ENCODE measurements at regions not wholly inside any gene's neighbourhood (a gene's known extent, or its start where the extent isn't known, plus 50 kb on each side); places are given as distances from the start of the nearest gene placed in this dataset.

DNA sequence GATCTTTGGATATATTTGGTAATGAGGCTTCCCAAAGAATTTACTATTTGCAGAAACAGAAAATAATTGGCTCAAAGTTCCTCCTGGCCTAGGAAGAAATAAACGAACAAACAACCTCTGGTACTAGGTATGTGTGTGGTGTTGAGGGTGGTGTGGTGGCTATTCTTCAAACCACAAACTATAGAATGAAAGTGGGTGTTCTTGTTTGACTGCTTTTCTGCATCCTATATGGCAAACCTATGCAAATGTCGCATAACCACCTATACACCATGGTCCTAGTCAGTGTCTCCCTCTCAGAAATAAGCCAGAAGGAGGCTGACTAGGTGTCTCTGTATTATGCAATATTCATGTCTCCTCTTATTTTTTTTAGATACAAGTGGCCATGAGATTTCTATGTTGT, 106.6 kb upstream of the PCDH18 start:
- DNase-seq (ENCODE audit: low spot score): no peak

DNA sequence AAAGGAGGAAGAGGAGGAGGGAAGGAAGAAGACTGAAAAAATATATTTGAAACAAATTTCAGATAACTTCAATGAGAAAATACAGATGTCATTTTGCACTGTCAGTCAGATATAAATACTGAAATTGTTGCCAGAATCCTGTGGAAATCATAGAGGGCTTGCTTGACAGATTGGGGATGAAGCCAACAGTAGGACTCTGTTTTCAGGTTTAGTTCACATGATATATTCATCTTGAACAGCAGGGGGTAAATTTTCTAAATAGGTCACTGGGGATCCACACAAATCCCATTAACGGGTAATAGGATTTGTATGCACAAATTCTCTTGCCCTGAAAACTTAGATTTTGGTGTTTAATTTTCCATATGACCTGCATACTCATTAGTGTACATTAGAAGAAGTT, 103.3 kb upstream of the PCDH18 start:
- no peak for DNase-seq (ENCODE audit: low spot score)

DNA sequence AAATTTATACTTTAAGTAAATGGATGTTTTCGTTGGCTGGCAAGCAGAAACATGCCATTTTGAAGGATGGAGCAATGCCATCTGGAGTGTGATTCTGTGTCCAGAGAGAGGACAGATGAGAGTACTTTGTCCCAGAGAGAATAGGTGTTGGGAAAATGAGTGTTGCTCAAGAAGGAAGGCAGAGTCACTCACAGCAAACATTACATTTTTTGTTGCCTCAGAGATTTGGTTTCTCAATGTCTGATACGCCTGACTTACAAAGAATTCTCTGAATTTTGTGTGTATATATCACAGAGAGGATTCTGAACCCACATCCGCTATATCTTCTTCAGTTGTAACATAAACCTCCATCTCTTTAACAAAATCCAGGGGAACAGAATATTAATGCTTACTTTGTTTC, 102.8 kb upstream of the PCDH18 start:
- DNase-seq (ENCODE audit: low spot score): no peak

DNA sequence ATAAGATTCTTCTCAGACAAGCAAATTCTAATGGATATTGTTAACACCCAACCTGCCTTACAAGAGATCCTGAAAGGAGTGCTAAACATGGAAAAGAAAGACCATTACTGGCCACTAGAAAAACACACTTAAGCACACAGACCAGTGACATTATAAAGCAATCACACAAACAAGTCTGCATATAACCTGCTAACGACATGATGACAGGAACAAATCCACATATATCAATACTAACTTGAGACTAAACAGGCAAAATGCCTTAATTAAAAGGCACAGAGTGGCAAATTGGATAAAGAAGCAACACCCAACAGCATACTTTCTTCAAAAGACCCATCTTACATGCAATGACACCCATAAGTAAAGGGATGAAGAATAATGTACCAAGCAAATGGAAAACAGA, 100.5 kb upstream of the PCDH18 start:
- DNase-seq (ENCODE audit: low spot score): no peak

GRCh38 chr4:137631605-137632004, 99.3 kb upstream of the PCDH18 start:
- no peak for DNase-seq (ENCODE audit: low spot score)

- no peak for DNase-seq (ENCODE audit: low spot score)
These were observed 98.0 kb upstream of the PCDH18 start for GRCh38 chr4:137630252-137630651.

GRCh38 chr4:137627739-137628460, 95.6 kb upstream of the PCDH18 start:
- no peak for DNase-seq (ENCODE audit: low spot score)

GRCh38 chr4:137626942-137627738, 94.8 kb upstream of the PCDH18 start:
- DNase-seq (ENCODE audit: low spot score): no peak

- DNase-seq (ENCODE audit: low spot score): no peak
These were observed 90.7 kb upstream of the PCDH18 start for GRCh38 chr4:137623013-137623412.

- DNase-seq (ENCODE audit: low spot score): no peak
These were observed 88.8 kb upstream of the PCDH18 start for GRCh38 chr4:137621056-137621455.

DNA sequence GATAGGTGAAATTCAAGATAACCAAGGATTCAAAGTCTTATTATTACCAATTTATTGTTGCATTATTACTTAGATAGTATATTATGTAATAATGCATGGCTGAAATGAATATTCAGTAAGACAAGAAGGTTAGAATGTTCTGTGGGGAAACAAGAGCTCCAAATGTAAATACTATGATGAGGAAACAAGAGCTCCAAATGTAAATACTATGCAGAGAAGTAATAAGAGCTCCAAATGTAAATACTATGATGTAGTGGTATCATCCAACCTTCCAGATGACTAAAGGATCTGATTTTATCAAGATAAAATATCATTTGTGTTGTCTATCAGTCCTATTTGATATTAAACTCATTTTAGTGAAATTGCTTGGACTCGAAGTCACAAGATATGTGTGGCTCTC, 82.2 kb upstream of the PCDH18 start:
- DNase-seq (ENCODE audit: low spot score): no peak

DNA sequence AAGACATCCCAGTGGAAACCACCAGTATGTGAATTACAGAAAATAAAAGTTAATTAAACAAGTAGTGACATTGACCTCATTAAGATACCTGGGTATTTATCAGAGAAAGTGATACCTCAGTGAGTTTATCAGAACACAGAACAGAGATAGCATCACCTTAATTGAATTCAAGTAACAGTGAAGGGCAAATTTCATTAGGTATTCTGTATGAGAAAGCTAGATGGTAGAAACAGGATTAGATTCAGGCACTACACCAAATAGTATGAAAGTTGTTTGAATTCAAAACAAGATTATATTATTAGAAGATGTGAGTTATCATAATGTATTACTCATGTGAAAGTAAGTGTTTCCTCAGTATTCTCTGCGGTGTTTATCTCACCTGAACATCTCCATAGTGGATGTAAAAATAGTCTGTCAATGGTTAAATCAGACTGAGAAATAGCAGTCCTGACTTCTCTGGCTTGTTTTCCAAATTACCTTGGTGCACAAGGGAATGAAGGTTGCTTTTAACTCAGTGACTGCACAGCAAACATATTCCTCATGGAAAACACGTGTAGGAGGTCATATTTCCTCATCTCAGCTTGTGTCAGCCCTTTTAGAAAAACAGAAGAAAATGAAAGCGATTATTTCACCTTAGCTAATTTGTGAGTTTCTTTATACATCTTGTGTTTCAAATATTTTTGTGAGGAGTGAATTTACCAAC, 79.9 kb upstream of the PCDH18 start:
- no peak for DNase-seq (ENCODE audit: low spot score)

DNA sequence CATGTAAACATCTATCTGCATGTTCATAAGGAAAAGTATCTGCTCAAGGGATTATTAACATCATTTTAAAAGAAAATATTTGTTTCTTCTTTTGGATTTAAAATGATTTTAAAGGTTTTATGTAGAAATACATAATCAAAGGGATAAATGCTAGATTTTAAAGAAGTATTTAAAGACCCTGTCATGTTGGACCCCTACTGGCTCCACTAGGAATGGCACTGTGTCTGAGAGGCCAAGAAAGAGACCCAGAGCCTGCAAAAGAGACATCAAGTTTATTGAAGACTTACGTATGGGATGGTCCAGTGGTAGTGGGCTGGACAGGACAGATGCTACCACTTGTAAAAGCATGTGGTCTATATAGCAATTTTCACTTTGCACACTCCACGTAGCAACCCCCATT, 78.7 kb upstream of the PCDH18 start:
- no peak for DNase-seq (ENCODE audit: low spot score)

- DNase-seq (ENCODE audit: low spot score): no peak
These were observed 77.6 kb upstream of the PCDH18 start for GRCh38 chr4:137609718-137610430.

DNA sequence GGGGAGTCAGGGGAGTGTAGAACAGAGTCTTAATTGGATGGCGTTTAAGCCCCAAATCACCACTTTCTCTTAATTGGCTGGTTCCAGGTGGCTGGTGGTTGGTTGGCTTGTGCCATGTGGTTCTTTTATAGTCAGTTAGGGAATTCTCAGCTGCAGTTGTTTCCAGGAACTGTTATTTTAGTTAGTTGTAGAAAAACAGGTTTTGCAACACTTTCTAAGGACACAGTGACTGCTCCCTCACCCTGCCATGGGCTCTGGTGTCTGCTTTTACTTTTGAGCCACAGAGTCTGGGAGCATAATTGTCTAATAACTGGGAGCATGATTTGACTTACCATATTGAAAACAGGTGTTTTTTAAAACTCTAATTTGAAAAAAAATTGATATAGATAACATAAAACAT, 75.8 kb upstream of the PCDH18 start:
- no peak for DNase-seq (ENCODE audit: low spot score)

- no peak for DNase-seq (ENCODE audit: low spot score)
These were observed 70.1 kb upstream of the PCDH18 start for GRCh38 chr4:137602436-137602835.

- DNase-seq (ENCODE audit: low spot score): no peak
These were observed 69.6 kb upstream of the PCDH18 start for GRCh38 chr4:137601934-137602333.

DNA sequence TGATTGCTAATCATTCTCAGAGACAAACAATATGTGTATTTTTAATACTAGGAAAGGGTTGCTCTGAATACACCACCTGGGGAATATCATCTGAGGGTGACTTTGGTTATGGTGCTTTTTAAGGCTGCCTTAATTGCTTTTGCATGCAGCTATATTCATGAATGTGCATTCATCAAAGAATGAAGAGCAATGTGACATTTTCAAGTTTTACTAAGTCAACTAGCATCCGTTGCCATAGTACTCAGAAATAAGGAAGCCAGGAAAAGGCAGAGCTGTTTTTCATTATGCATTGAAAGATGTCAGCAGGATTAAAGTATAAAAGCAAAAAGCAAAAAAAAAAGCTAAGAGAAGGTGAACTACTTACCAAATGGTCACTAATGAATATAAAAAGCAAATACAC, 67.4 kb upstream of the PCDH18 start:
- no peak for DNase-seq (ENCODE audit: low spot score)

DNA sequence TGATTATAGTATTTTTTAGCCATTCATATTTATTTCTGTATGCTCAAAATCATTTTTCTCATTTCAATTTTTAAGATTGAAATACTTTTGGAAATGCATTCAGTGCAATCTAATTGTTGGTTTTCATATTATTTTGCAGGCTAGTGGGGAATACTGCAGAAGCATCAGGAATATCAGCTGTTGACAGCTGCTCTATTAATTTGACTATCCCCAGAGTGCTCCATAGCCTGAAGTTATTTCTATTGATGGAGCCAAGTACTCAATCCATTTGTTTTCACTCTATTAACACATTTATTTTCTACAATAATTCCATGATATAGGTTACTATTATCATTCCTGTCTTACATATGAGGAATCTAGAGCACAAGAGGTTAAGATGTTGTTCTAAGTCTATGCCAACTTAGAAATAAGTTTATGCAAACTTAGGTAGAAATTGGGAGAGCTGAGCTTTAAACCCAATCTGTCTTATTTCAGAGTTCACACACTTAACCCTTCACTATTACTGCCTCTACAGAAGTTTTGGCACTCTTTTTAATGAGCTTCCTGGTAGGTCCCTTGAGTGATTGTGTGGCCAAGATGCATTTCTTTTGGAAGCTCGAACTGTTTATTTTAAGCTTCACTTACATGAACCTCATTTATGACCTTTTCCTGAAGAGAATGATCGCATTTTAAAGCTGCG, 65.6 kb upstream of the PCDH18 start:
- no peak for DNase-seq (ENCODE audit: low spot score)

- no peak for DNase-seq (ENCODE audit: low spot score)
These were observed 55.5 kb upstream of the PCDH18 start for GRCh38 chr4:137587796-137588195.

DNA sequence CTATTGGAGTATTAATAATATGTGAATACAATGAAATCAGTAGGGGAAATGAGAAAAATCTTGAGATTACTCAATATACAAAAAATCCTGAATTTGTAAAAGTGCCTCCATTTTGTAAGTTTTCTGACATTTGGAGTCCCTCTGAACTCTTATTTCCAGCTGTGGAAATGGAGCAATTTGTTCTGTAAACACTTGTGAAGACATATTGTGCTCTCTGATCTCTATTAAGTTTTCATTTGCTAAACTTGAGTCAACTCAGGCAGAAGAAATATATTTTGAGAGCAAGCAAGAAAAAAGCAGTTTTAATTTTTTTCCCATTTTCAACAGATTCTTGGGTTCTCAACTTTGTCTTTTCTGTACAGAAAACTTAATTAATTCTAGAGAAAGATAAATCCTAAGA, 51.4 kb upstream of the PCDH18 start:
- DNase-seq (ENCODE audit: low spot score): no peak
